ENCODE measurements at regions not wholly inside any gene's neighbourhood (a gene's known extent, or its start where the extent isn't known, plus 50 kb on each side); places are given as distances from the start of the nearest gene placed in this dataset.

DNA sequence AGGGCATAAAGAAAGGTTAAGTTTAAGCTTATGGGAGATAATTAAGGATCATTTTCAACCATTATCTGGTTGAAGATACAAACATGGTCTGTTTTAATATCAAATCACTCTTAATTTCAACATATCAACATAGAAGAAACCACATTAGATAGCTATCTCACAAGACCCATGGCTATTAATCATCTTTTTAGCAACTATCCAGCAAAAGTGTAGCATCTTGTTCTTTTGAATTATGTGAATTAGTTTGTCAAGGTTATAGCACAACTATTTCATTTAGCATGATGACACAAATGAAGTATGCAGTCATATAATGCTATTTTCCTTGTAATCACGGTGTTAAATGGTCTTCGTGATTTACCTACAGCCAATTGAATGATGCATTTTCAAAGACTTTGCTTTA is 58.9 kb upstream of the PPP1R9A start:
- TF ChIP-seq, protein P1, sequence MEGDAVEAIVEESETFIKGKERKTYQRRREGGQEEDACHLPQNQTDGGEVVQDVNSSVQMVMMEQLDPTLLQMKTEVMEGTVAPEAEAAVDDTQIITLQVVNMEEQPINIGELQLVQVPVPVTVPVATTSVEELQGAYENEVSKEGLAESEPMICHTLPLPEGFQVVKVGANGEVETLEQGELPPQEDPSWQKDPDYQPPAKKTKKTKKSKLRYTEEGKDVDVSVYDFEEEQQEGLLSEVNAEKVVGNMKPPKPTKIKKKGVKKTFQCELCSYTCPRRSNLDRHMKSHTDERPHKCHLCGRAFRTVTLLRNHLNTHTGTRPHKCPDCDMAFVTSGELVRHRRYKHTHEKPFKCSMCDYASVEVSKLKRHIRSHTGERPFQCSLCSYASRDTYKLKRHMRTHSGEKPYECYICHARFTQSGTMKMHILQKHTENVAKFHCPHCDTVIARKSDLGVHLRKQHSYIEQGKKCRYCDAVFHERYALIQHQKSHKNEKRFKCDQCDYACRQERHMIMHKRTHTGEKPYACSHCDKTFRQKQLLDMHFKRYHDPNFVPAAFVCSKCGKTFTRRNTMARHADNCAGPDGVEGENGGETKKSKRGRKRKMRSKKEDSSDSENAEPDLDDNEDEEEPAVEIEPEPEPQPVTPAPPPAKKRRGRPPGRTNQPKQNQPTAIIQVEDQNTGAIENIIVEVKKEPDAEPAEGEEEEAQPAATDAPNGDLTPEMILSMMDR (conservative IDR thresholded peaks at IDR 0.05; ENCODE audit: low read length) = no peak
- TF ChIP-seq EZH2phosphoT487 (IDR thresholded peaks at IDR 0.05; ENCODE audit: borderline replicate concordance, low read depth, low read length) = no peak
